IPS DF 4.7 (cell line): ENCODE measurements at regions not wholly inside any gene's neighbourhood (a gene's known extent, or its start where the extent isn't known, plus 50 kb on each side); places are given as distances from the start of the nearest gene placed in this dataset.

ENCODE experiments used
- DNase-seq: peaks from one replicate; pipeline ENCODE4 v3.0.0-alpha.2; 2013; ENCODE audit warnings: low spot score; ENCODE audit errors: extremely low read depth

DNA sequence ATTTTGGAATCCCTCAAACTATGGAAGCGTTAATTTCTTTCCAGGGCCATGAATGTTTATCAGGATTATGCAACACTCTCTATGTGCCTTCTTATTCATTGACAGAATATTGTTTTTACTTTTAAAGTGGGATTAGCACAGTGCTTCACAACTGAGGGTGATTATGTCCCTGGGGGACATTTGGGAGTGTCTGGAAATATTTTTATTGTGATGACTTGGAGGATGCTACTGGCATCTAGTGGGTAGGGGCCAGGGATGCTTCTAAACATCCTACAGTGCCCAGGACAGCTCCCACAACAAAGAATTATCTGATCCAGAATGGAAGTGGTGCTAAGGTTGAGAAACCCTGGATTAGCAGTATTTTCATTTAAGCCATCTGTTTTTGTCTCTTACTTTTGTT is 338.5 kb upstream of the SOX5 start:
- DNase-seq: no peak

- DNase-seq: no peak
Observed at GRCh38 chr12:24285448-24285847, 336.0 kb upstream of the SOX5 start.

- no peak for DNase-seq
Observed at GRCh38 chr12:24281341-24281740, 331.9 kb upstream of the SOX5 start.

- DNase-seq: no peak
Observed at GRCh38 chr12:24280056-24280842, 330.8 kb upstream of the SOX5 start.

DNA sequence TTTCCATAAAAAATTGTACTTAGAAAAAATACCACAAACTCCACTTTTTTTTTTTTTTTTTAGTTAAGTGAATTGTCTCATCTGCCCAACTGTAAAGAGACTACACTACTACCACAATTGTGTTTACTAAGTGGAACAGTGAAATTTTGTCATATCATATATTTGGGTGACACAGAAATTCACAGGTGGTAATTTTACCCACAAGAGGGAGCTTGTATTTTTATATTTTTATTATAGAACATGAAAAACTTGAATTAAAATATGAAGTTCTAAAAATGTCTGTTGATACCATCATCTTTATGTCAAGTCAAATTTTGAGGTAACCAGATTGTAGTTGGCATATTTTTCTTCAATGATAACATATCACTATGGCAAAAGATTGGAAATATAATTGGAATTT is 329.4 kb upstream of the SOX5 start:
- no peak for DNase-seq

DNA sequence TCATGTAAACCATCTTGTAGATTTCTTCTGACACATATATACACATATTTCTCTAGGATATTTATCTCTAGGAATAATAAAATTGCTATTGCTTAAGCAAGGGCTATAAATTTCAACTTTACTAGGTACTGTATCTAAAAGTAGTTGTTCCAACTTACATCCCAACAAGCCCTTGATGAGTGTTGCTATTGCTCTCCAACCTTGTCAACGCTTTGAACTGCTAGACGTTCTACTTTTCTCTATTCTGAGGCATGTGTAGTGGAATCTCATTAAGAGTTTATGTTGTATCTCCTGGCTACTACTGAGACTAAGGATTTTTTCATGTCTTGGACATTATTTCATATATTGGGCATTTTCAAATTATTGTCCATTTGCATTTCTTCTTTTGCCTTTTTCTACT is 321.5 kb upstream of the SOX5 start:
- DNase-seq: no peak

DNA sequence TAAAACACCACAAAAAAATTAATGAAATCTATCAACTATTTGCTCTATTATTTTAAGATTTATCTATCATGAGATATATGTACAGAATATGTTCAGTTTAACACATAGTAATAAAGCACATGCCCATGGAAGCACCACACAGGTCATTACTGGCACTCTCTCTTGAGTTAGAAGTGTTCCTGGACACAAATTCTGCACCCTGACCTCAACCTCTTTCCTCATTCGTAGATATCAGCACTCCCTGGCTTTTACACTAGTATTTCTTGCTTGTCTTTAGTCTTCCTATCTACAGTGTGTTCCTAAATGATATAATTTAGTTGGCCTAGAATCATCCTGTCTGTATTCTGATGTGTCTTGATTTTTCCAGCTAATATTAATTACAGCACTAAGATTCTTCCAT is 321.0 kb upstream of the SOX5 start:
- DNase-seq: no peak

GRCh38 chr12:24268663-24269186 is 319.3 kb upstream of the SOX5 start:
- no peak for DNase-seq

GRCh38 chr12:24266982-24267381 is 317.5 kb upstream of the SOX5 start:
- no peak for DNase-seq

- DNase-seq: no peak
Observed at GRCh38 chr12:24256684-24257083, 307.2 kb upstream of the SOX5 start.

DNA sequence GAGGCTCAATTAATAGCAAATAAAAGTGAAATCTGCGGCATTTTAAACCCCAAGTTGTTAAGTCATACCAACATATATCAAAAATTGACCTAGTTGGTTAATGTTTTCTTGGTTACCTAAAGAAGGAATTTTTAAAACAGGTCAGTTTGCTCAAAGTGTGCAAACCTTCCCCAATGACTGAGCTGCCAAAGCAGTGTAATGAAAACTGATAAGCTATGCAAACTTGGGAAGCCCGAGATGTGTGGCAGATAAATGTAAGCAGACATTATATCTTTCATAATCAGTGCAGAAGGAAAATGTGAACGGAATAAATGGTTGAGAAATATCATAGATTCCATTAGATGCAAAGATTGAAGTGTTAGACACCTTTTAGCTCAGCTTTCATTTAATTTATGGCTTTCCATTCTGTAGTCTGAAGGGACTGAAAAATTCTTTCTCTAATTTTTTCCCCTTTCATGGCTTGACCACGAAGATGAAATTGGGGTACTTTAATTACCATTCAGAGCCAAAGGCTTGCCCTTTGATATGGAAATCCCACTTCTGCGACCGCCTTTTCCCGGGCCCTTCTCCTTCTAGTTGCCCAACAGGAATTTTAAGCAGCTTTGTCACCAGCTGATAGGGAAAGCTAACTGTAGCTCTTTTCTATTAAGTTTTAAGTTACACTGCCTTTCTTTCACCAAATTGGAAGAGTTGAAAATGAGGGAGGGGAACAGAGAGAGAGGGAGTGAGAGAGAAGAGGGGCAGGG is 306.6 kb upstream of the SOX5 start:
- DNase-seq: no peak

DNA sequence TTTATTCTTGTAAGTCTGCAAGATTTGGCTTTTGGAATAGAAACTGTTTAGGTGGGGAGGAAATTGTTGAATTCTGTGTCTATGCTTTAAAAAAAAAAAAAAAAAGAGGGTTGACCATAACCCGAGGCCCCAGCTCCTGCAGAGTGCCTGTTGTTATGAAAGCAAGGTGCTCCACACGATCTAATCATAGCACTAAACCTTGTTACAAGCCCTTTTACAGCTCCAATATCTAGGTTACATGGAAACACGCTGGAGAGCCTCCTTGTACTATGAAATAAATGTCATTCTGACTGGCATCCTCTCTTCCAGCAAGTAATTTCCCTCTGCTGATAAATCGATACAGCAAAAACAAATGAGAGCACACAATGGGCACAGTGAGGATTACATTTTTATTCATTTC is 303.1 kb upstream of the SOX5 start:
- no peak for DNase-seq

DNA sequence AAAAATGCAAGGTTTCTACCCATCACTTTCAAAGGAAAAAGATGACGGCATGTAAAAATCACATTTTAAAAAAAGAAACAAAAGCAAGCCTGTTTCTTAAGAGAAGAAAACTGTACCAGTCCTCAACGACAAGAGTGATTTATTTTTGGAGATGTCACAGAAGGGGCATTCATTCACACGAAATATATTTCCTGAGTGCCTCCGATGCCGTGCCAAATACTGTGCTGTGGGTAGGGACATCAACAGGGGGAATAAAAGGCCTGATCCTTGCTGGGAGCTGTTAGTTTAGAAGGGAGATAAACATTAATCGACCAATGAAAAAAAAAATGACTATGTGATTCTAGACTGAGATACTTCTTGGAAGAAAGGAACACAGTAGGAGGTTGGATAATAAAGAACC is 297.5 kb upstream of the SOX5 start:
- no peak for DNase-seq

DNA sequence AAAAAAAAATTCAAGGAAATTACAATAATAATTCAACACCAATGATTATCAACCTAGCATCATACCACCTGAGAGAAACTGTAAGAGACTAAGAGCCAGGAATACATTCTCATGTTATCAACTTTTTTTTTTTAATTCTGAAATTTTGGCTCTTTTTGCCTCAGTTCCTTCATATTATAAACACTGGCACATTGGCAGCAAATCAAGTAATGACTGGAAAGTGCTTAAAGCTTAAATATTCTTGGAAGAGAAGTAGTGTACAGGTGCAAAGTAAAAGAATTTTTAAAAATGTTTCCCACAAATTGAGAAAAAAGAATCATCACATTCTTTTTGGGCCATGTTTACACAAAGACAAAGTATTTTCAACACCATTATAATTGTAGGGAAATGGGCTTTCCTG is 296.9 kb upstream of the SOX5 start:
- no peak for DNase-seq

GRCh38 chr12:24244801-24245200 is 295.3 kb upstream of the SOX5 start:
- DNase-seq: no peak

- DNase-seq: no peak
Observed at GRCh38 chr12:24244231-24244630, 294.8 kb upstream of the SOX5 start.

- no peak for DNase-seq
Observed at GRCh38 chr12:24240707-24241106, 291.2 kb upstream of the SOX5 start.

- no peak for DNase-seq
Observed at GRCh38 chr12:24233519-24234246, 284.2 kb upstream of the SOX5 start.

DNA sequence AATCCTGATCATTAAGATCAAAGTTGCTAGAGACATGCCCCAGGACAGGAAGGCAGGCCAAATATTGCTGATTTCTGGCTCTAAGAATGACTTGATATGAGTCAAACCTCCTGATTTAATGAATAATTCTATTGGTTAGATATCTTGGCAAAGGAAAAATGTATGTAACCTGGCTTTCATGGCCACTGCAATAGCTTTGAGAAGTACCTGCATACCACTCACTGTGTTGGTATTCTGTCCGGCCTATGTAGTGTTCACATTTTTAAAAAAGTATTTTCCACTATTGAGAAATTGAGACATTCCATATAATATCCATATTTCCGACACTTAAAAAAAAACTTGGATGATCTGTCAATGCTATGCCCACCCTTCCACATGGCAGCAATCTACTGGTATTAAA is 283.1 kb upstream of the SOX5 start:
- no peak for DNase-seq

DNA sequence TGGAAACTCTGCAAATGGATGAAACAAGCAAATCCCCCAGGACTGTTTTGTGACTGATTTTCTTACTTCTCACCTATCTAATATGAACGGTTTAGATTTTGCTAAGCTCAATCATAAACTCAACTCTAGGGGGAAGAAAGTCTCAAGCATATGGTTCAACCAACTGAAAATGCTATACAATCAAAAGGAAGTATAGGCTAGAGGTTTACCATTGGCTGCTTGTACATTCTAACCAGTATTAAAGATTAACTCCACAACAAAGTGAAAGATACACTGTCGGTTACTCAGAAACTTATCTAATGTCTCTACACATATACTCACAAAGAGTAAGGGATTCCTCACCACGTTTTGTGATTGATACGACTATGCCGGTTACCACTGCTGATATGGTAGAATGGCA is 281.8 kb upstream of the SOX5 start:
- no peak for DNase-seq

GRCh38 chr12:24230061-24230701 is 280.7 kb upstream of the SOX5 start:
- DNase-seq: no peak
